ENCODE measurements at regions not wholly inside any gene's neighbourhood (a gene's known extent, or its start where the extent isn't known, plus 50 kb on each side); places are given as distances from the start of the nearest gene placed in this dataset.
"Not testable (repeated sequence)": the region's sequence is repeated elsewhere in the genome, so short reads cannot be mapped to it uniquely, and the experiment has no call there.

GRCh38 chr2:62410015-62410453 lies 96.0 kb downstream of the TMEM17 start:
- DNase-seq = no peak

- no peak for DNase-seq
These were observed 96.6 kb downstream of the TMEM17 start for GRCh38 chr2:62409442-62409841.

GRCh38 chr2:62408241-62408677 lies 97.7 kb downstream of the TMEM17 start:
- no peak for DNase-seq

GRCh38 chr2:62407838-62408237 lies 98.2 kb downstream of the TMEM17 start:
- no peak for DNase-seq

GRCh38 chr2:62407401-62407800 lies 98.6 kb downstream of the TMEM17 start:
- no peak for DNase-seq

GRCh38 chr2:62406573-62407043 lies 99.4 kb downstream of the TMEM17 start:
- no peak for DNase-seq

GRCh38 chr2:62404913-62405312 lies 101.1 kb downstream of the TMEM17 start:
- no peak for DNase-seq

- DNase-seq = no peak
These were observed 103.8 kb downstream of the TMEM17 start for GRCh38 chr2:62402156-62402555.

GRCh38 chr2:62398356-62398755 lies 107.6 kb downstream of the TMEM17 start:
- DNase-seq = no peak

GRCh38 chr2:62396880-62397279 lies 109.1 kb downstream of the TMEM17 start:
- DNase-seq = no peak

- DNase-seq = no peak
These were observed 112.7 kb downstream of the TMEM17 start for GRCh38 chr2:62393293-62393692.

- DNase-seq = no peak
These were observed 114.3 kb downstream of the TMEM17 start for GRCh38 chr2:62391696-62392095.

- DNase-seq = not testable (repeated sequence)
These were observed 119.6 kb downstream of the TMEM17 start for GRCh38 chr2:62386378-62386777.

- no peak for DNase-seq
These were observed 122.1 kb downstream of the TMEM17 start for GRCh38 chr2:62383846-62384245.

- DNase-seq = no peak
These were observed 123.2 kb downstream of the TMEM17 start for GRCh38 chr2:62382757-62383156.

- no peak for DNase-seq
These were observed 123.9 kb downstream of the TMEM17 start for GRCh38 chr2:62382122-62382521.

GRCh38 chr2:62381656-62382055 lies 124.3 kb downstream of the TMEM17 start:
- DNase-seq = no peak

GRCh38 chr2:62379566-62379965 lies 126.4 kb downstream of the TMEM17 start:
- DNase-seq = no peak

GRCh38 chr2:62375113-62375420 lies 130.9 kb downstream of the TMEM17 start:
- no peak for DNase-seq

GRCh38 chr2:62374301-62375112 lies 131.5 kb downstream of the TMEM17 start:
- DNase-seq = no peak

- DNase-seq = no peak
These were observed 133.2 kb downstream of the TMEM17 start for GRCh38 chr2:62372824-62373223.

- DNase-seq = no peak
These were observed 135.4 kb downstream of the TMEM17 start for GRCh38 chr2:62370321-62371250.

GRCh38 chr2:62369541-62370202 lies 136.3 kb downstream of the TMEM17 start:
- no peak for DNase-seq

Data from NCI-H446 (cell line).